GM12872 (cell line): ENCODE measurements at regions not wholly inside any gene's neighbourhood (a gene's known extent, or its start where the extent isn't known, plus 50 kb on each side); places are given as distances from the start of the nearest gene placed in this dataset.
A peak's percentile ranks its signal among the peaks of the same experiment; 100 is the strongest.

Source experiments
- CTCF ChIP-seq: IDR thresholded peaks from 3 replicates; pipeline ENCODE4 v1.5.1; 2011; ENCODE audit warnings: low read depth, mild to moderate bottlenecking, low read length, moderate library complexity; ENCODE audit not compliant: insufficient read depth

- no peak for TF ChIP-seq CTCF
Measured at GRCh38 chr16:74053826-74054225, 242.8 kb upstream of the PSMD7 start.

GRCh38 chr16:74053312-74053711 lies 243.3 kb upstream of the PSMD7 start:
- TF ChIP-seq CTCF, result no peak

- TF ChIP-seq CTCF, result no peak
Measured at GRCh38 chr16:74052016-74052415, 244.6 kb upstream of the PSMD7 start.

GRCh38 chr16:74049027-74049426 lies 247.6 kb upstream of the PSMD7 start:
- no peak for TF ChIP-seq CTCF

GRCh38 chr16:74046524-74046923 lies 250.1 kb upstream of the PSMD7 start:
- no peak for TF ChIP-seq CTCF

GRCh38 chr16:74045513-74045912 lies 251.1 kb upstream of the PSMD7 start:
- no peak for TF ChIP-seq CTCF

GRCh38 chr16:74035816-74036215 lies 260.8 kb upstream of the PSMD7 start:
- TF ChIP-seq CTCF, result peak; percentile 20; the same call in 2 of the 3 replicates

- peak; percentile 30; the same call in 2 of the 3 replicates for TF ChIP-seq CTCF
Measured at GRCh38 chr16:74034862-74035261, 261.8 kb upstream of the PSMD7 start.
